ENCODE measurements at regions not wholly inside any gene's neighbourhood (a gene's known extent, or its start where the extent isn't known, plus 50 kb on each side); places are given as distances from the start of the nearest gene placed in this dataset.
A peak's percentile ranks its signal among the peaks of the same experiment; 100 is the strongest.
"Not testable (repeated sequence)": the region's sequence is repeated elsewhere in the genome, so short reads cannot be mapped to it uniquely, and the experiment has no call there.

DNA sequence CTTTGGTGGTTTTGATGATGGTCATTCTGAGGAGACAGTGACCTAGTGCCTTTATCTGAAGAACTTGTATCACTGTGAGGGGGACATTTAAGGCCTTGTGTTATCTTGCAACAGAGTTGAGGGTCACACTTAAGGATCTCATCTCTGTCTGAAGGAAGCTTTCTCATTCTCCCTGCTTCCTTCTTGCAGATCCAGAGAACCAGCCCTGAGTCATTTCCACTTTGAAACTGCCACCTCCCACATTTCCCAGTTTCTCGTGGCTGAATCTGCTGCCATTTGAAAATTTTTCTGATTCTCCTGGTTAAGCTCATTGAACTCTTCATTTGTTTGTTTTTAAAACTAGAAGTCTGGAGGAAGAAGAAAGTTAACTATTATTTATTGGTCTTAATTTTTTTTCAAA is 190.2 kb upstream of the CDH11 start:
- DNase-seq (ENCODE audit: low read depth), result no peak
- H3K4me3 ChIP-seq (ENCODE audit: low read depth, low read length), result no peak overlapping the region

GRCh38 chr16:65310491-65310890 is 188.6 kb upstream of the CDH11 start:
- peak; percentile 29 for DNase-seq (ENCODE audit: low read depth)
- H3K4me3 ChIP-seq (ENCODE audit: low read depth, low read length), result not testable (repeated sequence)

More for the DNA sequence above, 190.2 kb upstream of the CDH11 start:
- no peak for TF ChIP-seq CTCF (IDR thresholded peaks at IDR 0.05; ENCODE audit: insufficient read depth, low read depth, low read length)

DNA sequence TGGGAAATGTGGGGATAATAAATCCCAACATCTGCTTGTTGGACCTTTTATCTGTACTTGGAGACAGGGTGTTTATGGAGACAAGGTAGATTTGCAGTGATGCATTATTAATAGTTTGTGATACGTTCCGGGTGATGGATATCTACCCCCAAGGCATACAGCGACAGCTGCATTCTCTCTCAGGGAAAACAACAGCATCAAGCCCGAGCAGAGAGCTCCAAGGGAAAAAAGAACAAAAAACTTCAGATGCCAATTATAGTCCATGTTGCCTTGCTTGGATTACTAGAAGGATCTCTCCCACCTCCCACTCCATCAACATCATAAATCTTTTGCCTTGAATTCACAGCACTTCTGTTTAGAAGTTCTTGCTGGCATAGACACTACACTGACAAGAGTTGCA is 187.5 kb upstream of the CDH11 start:
- H3K4me3 ChIP-seq (ENCODE audit: low read depth, low read length), result no peak overlapping the region
- no peak for TF ChIP-seq CTCF (IDR thresholded peaks at IDR 0.05; ENCODE audit: insufficient read depth, low read depth, low read length)
- no peak for DNase-seq (ENCODE audit: low read depth)

DNA sequence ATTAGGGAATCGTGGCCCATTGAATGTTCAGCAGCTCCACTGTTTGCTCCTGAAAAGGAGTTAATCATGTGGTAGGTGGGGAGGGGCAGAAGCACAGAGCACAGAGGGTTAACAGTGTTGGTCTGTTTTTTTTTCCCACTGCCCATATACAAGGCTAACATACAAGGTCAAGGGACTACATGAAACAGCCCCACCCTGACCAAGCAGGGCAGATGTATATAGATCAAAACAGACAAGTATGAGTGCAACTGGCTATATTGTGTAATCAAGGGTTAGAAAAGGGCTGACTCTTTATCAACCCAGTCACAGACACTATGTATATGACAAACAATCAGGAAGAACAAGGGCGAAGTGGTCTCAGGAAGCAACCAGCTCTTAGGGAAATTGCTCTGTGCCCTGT is 186.6 kb upstream of the CDH11 start:
- H3K4me3 ChIP-seq (ENCODE audit: low read depth, low read length), result no peak overlapping the region
- no peak for TF ChIP-seq CTCF (IDR thresholded peaks at IDR 0.05; ENCODE audit: insufficient read depth, low read depth, low read length)
- no peak for DNase-seq (ENCODE audit: low read depth)

DNA sequence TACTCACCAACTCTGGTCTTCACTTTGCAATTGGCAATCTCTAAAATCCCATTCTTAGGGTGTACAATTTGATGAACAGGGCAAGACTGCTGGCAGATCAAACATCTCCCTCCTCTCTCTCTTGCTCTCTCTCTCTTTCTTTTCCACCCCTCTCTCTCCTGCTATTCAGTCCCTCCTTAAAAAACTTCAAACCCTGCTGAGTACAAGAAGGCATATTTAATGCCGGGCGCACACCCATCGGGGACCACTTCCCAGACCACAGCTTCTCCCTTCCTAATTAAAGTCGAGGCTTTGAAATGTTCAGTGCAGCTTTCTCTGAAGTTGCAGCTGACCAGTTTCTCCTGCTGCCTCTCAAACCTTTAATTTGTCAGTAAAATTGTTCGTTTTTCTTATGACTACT is 185.4 kb upstream of the CDH11 start:
- no peak for TF ChIP-seq CTCF (IDR thresholded peaks at IDR 0.05; ENCODE audit: insufficient read depth, low read depth, low read length)
- no peak overlapping the region for H3K4me3 ChIP-seq (ENCODE audit: low read depth, low read length)
- DNase-seq (ENCODE audit: low read depth), result no peak

DNA sequence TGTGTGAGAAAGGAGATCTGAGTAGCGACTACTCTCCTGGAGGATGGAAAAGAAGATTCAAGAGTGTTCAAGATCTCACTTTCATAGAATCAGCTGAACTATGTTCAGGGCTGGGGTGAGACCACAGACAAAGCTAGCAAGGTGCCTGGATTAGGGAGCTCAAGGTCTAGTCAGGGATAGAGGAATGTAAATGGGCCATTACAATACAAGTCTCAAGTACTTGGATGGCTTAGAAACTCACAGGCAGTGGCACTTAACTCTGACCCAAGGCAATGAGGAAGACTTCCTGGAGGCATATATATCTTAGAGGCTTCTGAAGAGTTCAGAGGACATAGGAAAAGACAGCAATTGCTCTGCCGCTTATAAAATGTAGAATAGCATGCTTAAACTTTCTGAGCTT is 184.9 kb upstream of the CDH11 start:
- no peak for DNase-seq (ENCODE audit: low read depth)
- no peak for TF ChIP-seq CTCF (IDR thresholded peaks at IDR 0.05; ENCODE audit: insufficient read depth, low read depth, low read length)
- no peak overlapping the region for H3K4me3 ChIP-seq (ENCODE audit: low read depth, low read length)

- no peak for TF ChIP-seq CTCF (IDR thresholded peaks at IDR 0.05; ENCODE audit: insufficient read depth, low read depth, low read length)
- no peak for DNase-seq (ENCODE audit: low read depth)
- H3K4me3 ChIP-seq (ENCODE audit: low read depth, low read length), result no peak overlapping the region
Observed at GRCh38 chr16:65306300-65306699, 184.4 kb upstream of the CDH11 start.

Data from fibroblast of villous mesenchyme (primary cell).